ENCODE measurements at regions not wholly inside any gene's neighbourhood (a gene's known extent, or its start where the extent isn't known, plus 50 kb on each side); places are given as distances from the start of the nearest gene placed in this dataset.

GRCh38 chr7:47143339-47143738 lies 438.6 kb downstream of the TNS3 start:
- no peak overlapping the region for H3K4me3 ChIP-seq (IDR thresholded peaks at IDR 0.05; ENCODE audit: insufficient read depth, low read depth, low read length)
- no peaks in the 10 kb centered on the region for H3K36me3 ChIP-seq (ENCODE audit: insufficient read depth)

GRCh38 chr7:47142867-47143175 lies 439.1 kb downstream of the TNS3 start:
- H4K20me1 ChIP-seq (ENCODE audit: insufficient read depth) = no peaks in the 10 kb centered on the region
- no peaks in the 10 kb centered on the region for H3K36me3 ChIP-seq (ENCODE audit: insufficient read depth)
- no peak overlapping the region for H3K9ac ChIP-seq
- no peak overlapping the region for H3K4me3 ChIP-seq (IDR thresholded peaks at IDR 0.05; ENCODE audit: insufficient read depth, low read depth, low read length)
- H2AFZ ChIP-seq (ENCODE audit: low read depth) = no peak overlapping the region
- H3K4me2 ChIP-seq = no peak overlapping the region
- H3K79me2 ChIP-seq (ENCODE audit: insufficient read depth, low read depth) = no peaks in the 10 kb centered on the region
- H3K27ac ChIP-seq = no peak overlapping the region
- no peaks in the 10 kb centered on the region for H3K4me1 ChIP-seq (ENCODE audit: low read depth, poor library complexity, severe bottlenecking)
- no peak for TF ChIP-seq CTCF (conservative IDR thresholded peaks at IDR 0.05; ENCODE audit: low read depth, low read length)
- H3K27me3 ChIP-seq (ENCODE audit: insufficient read depth, low read depth) = no peaks in the 10 kb centered on the region

More at GRCh38 chr7:47143339-47143738, 438.6 kb downstream of the TNS3 start:
- H3K79me2 ChIP-seq (ENCODE audit: insufficient read depth, low read depth) = no peaks in the 10 kb centered on the region
- no peak overlapping the region for H2AFZ ChIP-seq (ENCODE audit: low read depth)
- no peak for TF ChIP-seq CTCF (conservative IDR thresholded peaks at IDR 0.05; ENCODE audit: low read depth, low read length)
- H3K4me1 ChIP-seq (ENCODE audit: low read depth, poor library complexity, severe bottlenecking) = no peaks in the 10 kb centered on the region
- no peak overlapping the region for H3K4me2 ChIP-seq
- H3K9ac ChIP-seq = no peak overlapping the region
- H3K27me3 ChIP-seq (ENCODE audit: insufficient read depth, low read depth) = no peaks in the 10 kb centered on the region
- no peaks in the 10 kb centered on the region for H4K20me1 ChIP-seq (ENCODE audit: insufficient read depth)
- H3K27ac ChIP-seq = no peak overlapping the region

GRCh38 chr7:47142169-47142866 lies 439.6 kb downstream of the TNS3 start:
- no peak overlapping the region for H3K4me3 ChIP-seq (IDR thresholded peaks at IDR 0.05; ENCODE audit: insufficient read depth, low read depth, low read length)
- no peaks in the 10 kb centered on the region for H3K79me2 ChIP-seq (ENCODE audit: insufficient read depth, low read depth)
- H2AFZ ChIP-seq (ENCODE audit: low read depth) = no peak overlapping the region
- no peak overlapping the region for H3K4me2 ChIP-seq
- H3K4me1 ChIP-seq (ENCODE audit: low read depth, poor library complexity, severe bottlenecking) = no peaks in the 10 kb centered on the region
- no peaks in the 10 kb centered on the region for H4K20me1 ChIP-seq (ENCODE audit: insufficient read depth)
- H3K9ac ChIP-seq = no peak overlapping the region
- H3K27me3 ChIP-seq (ENCODE audit: insufficient read depth, low read depth) = no peaks in the 10 kb centered on the region
- TF ChIP-seq CTCF (conservative IDR thresholded peaks at IDR 0.05; ENCODE audit: low read depth, low read length) = no peak
- no peaks in the 10 kb centered on the region for H3K36me3 ChIP-seq (ENCODE audit: insufficient read depth)
- no peak overlapping the region for H3K27ac ChIP-seq

- Histone ChIP-seq H3K4me3 (IDR thresholded peaks at IDR 0.05; ENCODE audit: insufficient read depth, low read depth, low read length) (no peak overlapping the region), H3K79me2 (ENCODE audit: insufficient read depth, low read depth) (no peaks in the 10 kb centered on the region), H3K9ac (no peak overlapping the region), H2AFZ (ENCODE audit: low read depth) (no peak overlapping the region), H3K27ac (no peak overlapping the region), H3K27me3 (ENCODE audit: insufficient read depth, low read depth) (no peaks in the 10 kb centered on the region), H3K4me1 (ENCODE audit: low read depth, poor library complexity, severe bottlenecking) (no peaks in the 10 kb centered on the region), H4K20me1 (ENCODE audit: insufficient read depth) (no peaks in the 10 kb centered on the region; the same call in 1 of the 2 replicates), H3K4me2 (no peak overlapping the region), H3K36me3 (ENCODE audit: insufficient read depth) (no peaks in the 10 kb centered on the region)
- TF ChIP-seq CTCF (conservative IDR thresholded peaks at IDR 0.05; ENCODE audit: low read depth, low read length) = no peak
Observed at GRCh38 chr7:47132471-47132870, 449.4 kb downstream of the TNS3 start.
